ENCODE measurements at regions not wholly inside any gene's neighbourhood (a gene's known extent, or its start where the extent isn't known, plus 50 kb on each side); places are given as distances from the start of the nearest gene placed in this dataset.

- H3K4me3 ChIP-seq (ENCODE audit: low read depth, low read length), result no peak overlapping the region
- no peak for DNase-seq (ENCODE audit: low read depth)
- TF ChIP-seq CTCF (IDR thresholded peaks at IDR 0.05; ENCODE audit: low read depth, low read length, missing control alignments), result no peak
Measured at GRCh38 chr1:82154219-82154970, 353.7 kb downstream of the ADGRL2 start.

DNA sequence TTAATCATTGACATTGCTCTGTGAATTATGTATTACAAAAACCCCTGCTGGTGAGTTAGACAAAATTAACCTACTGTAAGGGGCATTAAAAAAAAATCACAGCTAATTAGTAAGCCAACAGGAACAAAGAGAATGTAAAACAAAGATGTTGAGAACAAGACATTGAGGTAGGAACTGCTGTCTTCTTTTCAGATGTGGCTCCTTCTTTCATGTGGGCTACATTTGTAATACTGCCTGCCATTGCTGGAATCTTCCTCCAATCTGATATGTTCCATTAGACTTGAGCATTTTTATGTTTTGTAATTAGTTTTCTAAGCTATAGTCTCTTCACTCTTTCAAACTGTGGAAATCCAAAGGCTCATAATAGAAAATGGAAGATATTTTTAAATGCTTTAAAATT is 353.0 kb downstream of the ADGRL2 start:
- no peak for TF ChIP-seq CTCF (IDR thresholded peaks at IDR 0.05; ENCODE audit: low read depth, low read length, missing control alignments)
- DNase-seq (ENCODE audit: low read depth), result no peak
- H3K4me3 ChIP-seq (ENCODE audit: low read depth, low read length), result no peak overlapping the region

DNA sequence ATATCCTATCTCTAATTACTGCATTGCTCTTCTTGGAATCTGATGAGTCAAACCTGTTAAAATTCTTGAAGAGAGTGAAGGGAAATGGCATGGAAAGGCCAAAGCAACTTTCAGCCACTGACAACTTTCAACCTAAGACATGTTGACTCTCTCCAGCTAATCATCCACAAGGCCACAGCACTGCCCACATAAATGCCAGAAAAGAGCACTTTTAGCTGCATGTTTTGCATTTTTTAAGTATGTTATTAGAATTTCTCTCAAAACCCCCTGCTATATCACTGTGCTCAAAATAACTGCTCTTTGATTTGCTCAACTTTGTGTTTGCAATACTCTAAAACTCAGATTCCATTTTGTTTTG is 352.5 kb downstream of the ADGRL2 start:
- no peak overlapping the region for H3K4me3 ChIP-seq (ENCODE audit: low read depth, low read length)
- TF ChIP-seq CTCF (IDR thresholded peaks at IDR 0.05; ENCODE audit: low read depth, low read length, missing control alignments), result no peak
- no peak for DNase-seq (ENCODE audit: low read depth)

DNA sequence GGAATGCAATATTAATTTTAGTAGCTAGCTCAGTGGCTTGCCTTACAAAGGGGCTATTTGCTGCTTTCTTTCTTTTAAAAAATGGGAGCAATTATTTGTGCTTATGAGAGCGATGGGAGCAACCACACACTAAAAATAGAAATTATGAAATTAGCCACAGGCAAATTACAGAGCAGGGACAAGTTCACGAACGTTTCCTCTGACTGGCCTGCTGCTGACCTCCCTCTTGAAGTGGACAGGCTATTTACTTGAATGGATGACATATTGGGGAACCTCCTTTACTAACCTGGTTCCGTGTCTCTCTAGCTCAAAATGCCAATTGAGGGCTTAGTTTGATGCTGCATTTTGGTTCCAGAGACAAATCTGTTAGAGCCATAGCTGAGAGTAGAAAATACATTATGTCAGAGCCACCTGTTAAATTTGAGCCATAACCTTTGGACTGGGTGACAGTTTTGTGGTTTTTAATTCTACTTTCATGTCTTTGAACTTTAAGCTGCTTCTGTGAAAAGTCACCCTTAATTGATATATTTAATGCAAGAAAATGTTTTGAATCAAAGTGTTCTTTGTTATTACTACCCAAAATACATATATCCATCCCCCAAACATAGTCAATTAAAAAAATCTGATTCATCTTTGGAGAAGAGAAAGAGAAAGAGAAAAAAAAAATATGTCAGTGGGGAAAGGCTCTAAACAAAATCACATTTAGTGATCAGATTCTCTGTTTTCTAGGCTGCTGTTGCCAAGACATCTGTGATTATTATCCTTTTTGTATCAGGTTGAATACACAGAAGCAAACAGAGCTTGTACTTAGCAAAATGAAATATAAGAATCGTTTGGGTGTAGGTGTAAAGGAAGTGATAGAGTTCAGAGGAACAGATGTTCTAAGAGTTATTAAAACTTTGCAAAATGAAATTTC is 351.9 kb downstream of the ADGRL2 start:
- no peak for DNase-seq (ENCODE audit: low read depth)
- no peak overlapping the region for H3K4me3 ChIP-seq (ENCODE audit: low read depth, low read length)
- TF ChIP-seq CTCF (IDR thresholded peaks at IDR 0.05; ENCODE audit: low read depth, low read length, missing control alignments), result no peak

- no peak for DNase-seq (ENCODE audit: low read depth)
Measured at GRCh38 chr1:82145656-82146055, 344.9 kb downstream of the ADGRL2 start.

DNA sequence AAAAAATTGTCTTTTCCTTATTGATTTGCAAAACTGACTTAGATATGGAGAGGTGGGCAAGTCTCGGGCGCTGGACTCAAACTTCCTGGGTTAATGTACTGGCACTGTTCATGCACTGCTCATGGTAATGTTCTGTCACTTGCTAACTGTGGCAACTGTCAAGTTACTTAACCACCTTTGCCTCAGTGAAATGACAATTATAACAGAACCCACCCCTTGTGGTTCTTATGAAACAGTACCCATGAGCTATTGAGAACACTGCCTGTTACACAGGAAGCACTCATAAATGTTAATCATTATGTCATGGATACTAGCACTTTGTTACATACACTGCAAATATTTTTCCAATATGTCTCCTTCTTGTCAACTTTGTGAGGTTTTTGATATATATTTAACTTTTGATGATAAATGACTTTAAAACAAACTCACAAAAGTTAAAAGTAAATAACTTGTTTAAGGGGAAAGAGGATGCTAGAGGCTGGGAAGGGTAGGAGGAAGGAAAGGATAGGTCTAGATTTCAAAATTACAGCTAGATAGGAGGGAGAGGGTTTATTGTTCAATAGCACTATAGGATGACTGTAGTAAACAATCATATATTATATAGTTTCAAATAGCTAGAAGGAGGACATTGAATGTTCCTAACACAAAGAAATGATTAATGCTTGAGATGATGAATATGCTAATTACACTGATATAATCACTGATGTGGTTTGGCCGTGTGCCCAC is 342.5 kb downstream of the ADGRL2 start:
- no peak for TF ChIP-seq CTCF (IDR thresholded peaks at IDR 0.05; ENCODE audit: low read depth, low read length, missing control alignments)
- no peak for DNase-seq (ENCODE audit: low read depth)
- H3K4me3 ChIP-seq (ENCODE audit: low read depth, low read length), result no peak overlapping the region

More at GRCh38 chr1:82145656-82146055, 344.9 kb downstream of the ADGRL2 start:
- no peak overlapping the region for H3K4me3 ChIP-seq (ENCODE audit: low read depth, low read length)
- TF ChIP-seq CTCF (IDR thresholded peaks at IDR 0.05; ENCODE audit: low read depth, low read length, missing control alignments), result no peak

All from GM12864 (cell line).